AG09309 (cell line): ENCODE measurements at regions not wholly inside any gene's neighbourhood (a gene's known extent, or its start where the extent isn't known, plus 50 kb on each side); places are given as distances from the start of the nearest gene placed in this dataset.
"Not testable (repeated sequence)": the region's sequence is repeated elsewhere in the genome, so short reads cannot be mapped to it uniquely, and the experiment has no call there.

ENCODE experiments used
- DNase-seq: peaks from one replicate; pipeline ENCODE4 v3.0.0-alpha.2; 2010; ENCODE audit warnings: low read depth
- H3K4me3 ChIP-seq: 2 replicates; pipeline ENCODE4 v1.5.1; 2011; ENCODE audit warnings: mild to moderate bottlenecking, low read depth, low read length, moderate library complexity; ENCODE audit not compliant: control insufficient read depth
- TF ChIP-seq, protein P1 (sequence below): IDR thresholded peaks from 2 replicates; pipeline ENCODE4 v1.5.1; 2011; ENCODE audit warnings: mild to moderate bottlenecking, low read depth, low read length, inconsistent platforms; ENCODE audit not compliant: insufficient read depth, control insufficient read depth; ENCODE audit errors: missing control alignments

GRCh38 chr5:82586661-82587310 is 308.6 kb upstream of the RPS23 start:
- TF ChIP-seq, protein P1, sequence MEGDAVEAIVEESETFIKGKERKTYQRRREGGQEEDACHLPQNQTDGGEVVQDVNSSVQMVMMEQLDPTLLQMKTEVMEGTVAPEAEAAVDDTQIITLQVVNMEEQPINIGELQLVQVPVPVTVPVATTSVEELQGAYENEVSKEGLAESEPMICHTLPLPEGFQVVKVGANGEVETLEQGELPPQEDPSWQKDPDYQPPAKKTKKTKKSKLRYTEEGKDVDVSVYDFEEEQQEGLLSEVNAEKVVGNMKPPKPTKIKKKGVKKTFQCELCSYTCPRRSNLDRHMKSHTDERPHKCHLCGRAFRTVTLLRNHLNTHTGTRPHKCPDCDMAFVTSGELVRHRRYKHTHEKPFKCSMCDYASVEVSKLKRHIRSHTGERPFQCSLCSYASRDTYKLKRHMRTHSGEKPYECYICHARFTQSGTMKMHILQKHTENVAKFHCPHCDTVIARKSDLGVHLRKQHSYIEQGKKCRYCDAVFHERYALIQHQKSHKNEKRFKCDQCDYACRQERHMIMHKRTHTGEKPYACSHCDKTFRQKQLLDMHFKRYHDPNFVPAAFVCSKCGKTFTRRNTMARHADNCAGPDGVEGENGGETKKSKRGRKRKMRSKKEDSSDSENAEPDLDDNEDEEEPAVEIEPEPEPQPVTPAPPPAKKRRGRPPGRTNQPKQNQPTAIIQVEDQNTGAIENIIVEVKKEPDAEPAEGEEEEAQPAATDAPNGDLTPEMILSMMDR = no peak
- no peak for DNase-seq
- H3K4me3 ChIP-seq = no peak overlapping the region

GRCh38 chr5:82586181-82586580 is 308.0 kb upstream of the RPS23 start:
- DNase-seq = no peak
- TF ChIP-seq, protein P1 = no peak
- no peak overlapping the region for H3K4me3 ChIP-seq

GRCh38 chr5:82584631-82585030 is 306.5 kb upstream of the RPS23 start:
- H3K4me3 ChIP-seq = no peak overlapping the region
- TF ChIP-seq, protein P1 = no peak
- no peak for DNase-seq

GRCh38 chr5:82583331-82583730 is 305.2 kb upstream of the RPS23 start:
- not testable (repeated sequence) for H3K4me3 ChIP-seq, DNase-seq

GRCh38 chr5:82564963-82565362 is 286.8 kb upstream of the RPS23 start:
- no peak overlapping the region for H3K4me3 ChIP-seq
- DNase-seq = no peak
- TF ChIP-seq, protein P1 = no peak

DNA sequence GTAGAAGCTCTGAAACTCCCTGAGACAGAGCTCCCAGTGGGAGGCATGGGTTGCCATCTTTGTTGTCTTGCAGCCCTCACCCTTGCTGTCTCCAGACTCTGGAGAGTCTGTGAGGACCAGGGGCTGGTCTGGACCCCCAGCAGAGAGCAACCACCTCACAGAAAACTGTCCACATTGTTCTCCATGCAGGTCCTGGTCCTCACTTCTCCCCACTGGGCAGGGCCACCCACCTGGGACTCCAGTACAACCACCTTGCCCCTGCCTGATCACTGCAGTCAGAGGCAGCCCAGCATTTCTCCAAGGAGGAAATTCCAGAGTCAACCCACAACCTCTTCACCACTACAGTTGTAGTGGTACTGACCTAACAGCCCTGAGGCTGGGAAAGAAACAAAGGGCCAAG is 285.6 kb upstream of the RPS23 start:
- no peak for DNase-seq
- TF ChIP-seq, protein P1 = no peak
- no peak overlapping the region for H3K4me3 ChIP-seq

DNA sequence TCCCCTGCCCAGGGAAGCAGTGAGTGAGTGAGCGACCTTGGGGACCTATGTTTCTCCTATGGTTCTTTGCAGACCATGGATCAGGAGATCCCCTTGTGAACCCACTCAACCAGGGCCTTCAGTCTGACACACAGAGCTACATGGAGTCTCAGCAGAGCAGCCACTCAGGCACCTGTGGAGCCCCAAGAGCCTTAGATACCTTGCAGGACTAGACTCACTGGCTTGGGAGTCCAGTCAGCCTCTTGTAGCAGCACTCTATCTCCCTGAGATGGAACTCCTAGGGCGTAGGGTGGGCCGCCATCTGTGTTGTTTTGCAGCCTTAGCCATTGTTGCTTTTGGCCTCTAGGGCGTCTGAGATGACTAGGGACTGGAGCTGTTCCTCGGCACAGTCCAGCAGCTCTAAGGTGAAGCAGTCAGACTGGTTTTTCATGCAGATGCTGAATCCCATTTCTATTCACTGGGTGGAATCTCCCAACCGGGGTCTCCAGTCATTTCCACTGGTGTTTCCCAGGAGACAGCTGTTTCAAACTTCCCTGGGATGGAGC is 284.6 kb upstream of the RPS23 start:
- H3K4me3 ChIP-seq = no peak overlapping the region
- TF ChIP-seq, protein P1 = no peak
- no peak for DNase-seq
